GM21528 (cell line): ENCODE measurements at regions not wholly inside any gene's neighbourhood (a gene's known extent, or its start where the extent isn't known, plus 50 kb on each side); places are given as distances from the start of the nearest gene placed in this dataset.
"Not testable (repeated sequence)": the region's sequence is repeated elsewhere in the genome, so short reads cannot be mapped to it uniquely, and the experiment has no call there.

Source experiments
- ATAC-seq: cut with Tn5 transposase; IDR thresholded peaks from one replicate; pipeline ENCODE4 v1.9.1; 2021; ENCODE audit warnings: mild to moderate bottlenecking, moderate library complexity; ENCODE audit not compliant: unreplicated experiment, low FRiP score

GRCh38 chr9:118677936-118678653 is 691.1 kb downstream of the BRINP1 start:
- not testable (repeated sequence) for ATAC-seq

GRCh38 chr9:118686959-118687358 is 682.3 kb downstream of the BRINP1 start:
- no peak for ATAC-seq

GRCh38 chr9:118689280-118689679 is 680.0 kb downstream of the BRINP1 start:
- no peak for ATAC-seq

- no peak for ATAC-seq
Measured at GRCh38 chr9:118692613-118693012, 676.6 kb downstream of the BRINP1 start.

- ATAC-seq, result no peak
Measured at GRCh38 chr9:118693645-118694044, 675.6 kb downstream of the BRINP1 start.

- not testable (repeated sequence) for ATAC-seq
Measured at GRCh38 chr9:118695249-118695648, 674.0 kb downstream of the BRINP1 start.

GRCh38 chr9:118701985-118702384 is 667.2 kb downstream of the BRINP1 start:
- ATAC-seq, result no peak

GRCh38 chr9:118711843-118712242 is 657.4 kb downstream of the BRINP1 start:
- no peak for ATAC-seq

GRCh38 chr9:118721276-118721675 is 648.0 kb downstream of the BRINP1 start:
- ATAC-seq, result no peak

- ATAC-seq, result no peak
Measured at GRCh38 chr9:118721923-118722322, 647.3 kb downstream of the BRINP1 start.

GRCh38 chr9:118729981-118730380 is 639.3 kb downstream of the BRINP1 start:
- ATAC-seq, result no peak

- no peak for ATAC-seq
Measured at GRCh38 chr9:118732998-118733397, 636.2 kb downstream of the BRINP1 start.

- ATAC-seq, result no peak
Measured at GRCh38 chr9:118734696-118735095, 634.5 kb downstream of the BRINP1 start.

- no peak for ATAC-seq
Measured at GRCh38 chr9:118736406-118736805, 632.8 kb downstream of the BRINP1 start.

GRCh38 chr9:118751077-118751847 is 618.0 kb downstream of the BRINP1 start:
- no peak for ATAC-seq

GRCh38 chr9:118751848-118752223 is 617.4 kb downstream of the BRINP1 start:
- ATAC-seq, result no peak

- no peak for ATAC-seq
Measured at GRCh38 chr9:118761016-118761790, 608.0 kb downstream of the BRINP1 start.

GRCh38 chr9:118767571-118767970 is 601.7 kb downstream of the BRINP1 start:
- ATAC-seq, result no peak

GRCh38 chr9:118782790-118783463 is 586.3 kb downstream of the BRINP1 start:
- ATAC-seq, result no peak

GRCh38 chr9:118784033-118784432 is 585.2 kb downstream of the BRINP1 start:
- ATAC-seq, result no peak

GRCh38 chr9:118785456-118785855 is 583.8 kb downstream of the BRINP1 start:
- ATAC-seq, result no peak
